ENCODE measurements at regions not wholly inside any gene's neighbourhood (a gene's known extent, or its start where the extent isn't known, plus 50 kb on each side); places are given as distances from the start of the nearest gene placed in this dataset.

- TF ChIP-seq POLR2A (IDR thresholded peaks at IDR 0.05; ENCODE audit: low read length) (no peak), PBX3 (IDR thresholded peaks at IDR 0.05) (no peak)
- TF ChIP-seq, protein P1, sequence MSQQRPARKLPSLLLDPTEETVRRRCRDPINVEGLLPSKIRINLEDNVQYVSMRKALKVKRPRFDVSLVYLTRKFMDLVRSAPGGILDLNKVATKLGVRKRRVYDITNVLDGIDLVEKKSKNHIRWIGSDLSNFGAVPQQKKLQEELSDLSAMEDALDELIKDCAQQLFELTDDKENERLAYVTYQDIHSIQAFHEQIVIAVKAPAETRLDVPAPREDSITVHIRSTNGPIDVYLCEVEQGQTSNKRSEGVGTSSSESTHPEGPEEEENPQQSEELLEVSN (IDR thresholded peaks at IDR 0.05; ENCODE audit: borderline replicate concordance, low read depth) = no peak
Measured at GRCh38 chr14:50051106-50051505, 65.3 kb downstream of the VCPKMT start (continued).

GRCh38 chr14:50051706-50052105, 64.7 kb downstream of the VCPKMT start:
- Histone ChIP-seq H3K4me3 (no peak overlapping the region), H3K27ac (no peak overlapping the region), H3K4me1 (no peaks in the 10 kb centered on the region), H3K9me3 (no peaks in the 10 kb centered on the region), H3K4me2 (no peak overlapping the region)
- WGBS (ENCODE audit: missing lambda C conversion rate) = 96% methylated on average over 5 of the region's 5 CpGs
- TF ChIP-seq HEYL (CRISPR knock-in tag; IDR thresholded peaks at IDR 0.05) (no peak), CBX8 (IDR thresholded peaks at IDR 0.05) (no peak), ATOH8 (CRISPR knock-in tag; IDR thresholded peaks at IDR 0.05; ENCODE audit: low read depth) (no peak), TFCP2L1 (CRISPR knock-in tag; IDR thresholded peaks at IDR 0.05) (no peak), KDM1A (IDR thresholded peaks at IDR 0.05; ENCODE audit: low read depth) (no peak), FOXS1 (CRISPR knock-in tag; IDR thresholded peaks at IDR 0.05) (no peak), USF2 (IDR thresholded peaks at IDR 0.05) (no peak), PHF8 (IDR thresholded peaks at IDR 0.05; ENCODE audit: borderline replicate concordance, low read depth) (no peak), HOXA7 (CRISPR knock-in tag; IDR thresholded peaks at IDR 0.05) (no peak), KDM5A (IDR thresholded peaks at IDR 0.05) (no peak), BHLHE40 (IDR thresholded peaks at IDR 0.05; ENCODE audit: low read depth, low read length) (no peak), EHMT2 (IDR thresholded peaks at IDR 0.05; ENCODE audit: low read depth) (no peak)
- TF ChIP-seq, protein P1 (IDR thresholded peaks at IDR 0.05; ENCODE audit: borderline replicate concordance, low read depth) = no peak
- DNase-seq (ENCODE audit: low read depth in 1 of 2, low spot score in 1 of 2) (no peak), FAIRE-seq (no peak), ATAC-seq (no peak)
- ChIA-PET CTCF (no interaction called here), POLR2A (no interaction called here)

DNA sequence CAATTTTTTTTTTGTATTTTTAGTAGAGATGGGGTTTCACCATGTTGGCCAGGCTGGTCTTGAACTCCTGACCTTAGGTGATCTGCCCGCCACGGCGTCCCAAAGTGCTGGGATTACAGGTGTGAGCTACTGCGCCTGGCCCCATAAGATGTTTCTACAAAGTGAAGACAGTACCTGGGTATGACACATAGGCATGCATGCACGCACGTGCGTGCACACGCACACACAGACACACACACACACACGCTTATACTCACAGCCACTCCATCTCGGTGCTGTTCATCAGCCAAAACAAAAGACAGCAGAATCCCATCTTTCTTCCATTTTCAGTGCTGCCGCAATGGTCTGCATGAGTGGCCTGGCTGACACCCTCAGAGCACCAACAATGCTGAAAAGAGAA, 63.9 kb downstream of the VCPKMT start:
- no peak for ATAC-seq
- POLR2A ChIA-PET = no interaction called here
- no peak for DNase-seq (ENCODE audit: low read depth in 1 of 2, low spot score in 1 of 2)
- CTCF ChIA-PET = interaction anchor here (2.0 kb wide), 1 partner anchor 10 kb away, joined by 5 read pairs; no protein-coding TSS in a partner anchor
- Histone ChIP-seq H3K4me1 (no peaks in the 10 kb centered on the region), H3K4me3 (no peak overlapping the region), H3K4me2 (no peak overlapping the region), H3K27ac (no peak overlapping the region), H3K9me3 (no peaks in the 10 kb centered on the region)
- no peak for TF ChIP-seq FOSB (CRISPR knock-in tag; IDR thresholded peaks at IDR 0.05)
- no peak for TF ChIP-seq EHF (CRISPR knock-in tag; IDR thresholded peaks at IDR 0.05)
- no peak for TF ChIP-seq NPAS2 (CRISPR knock-in tag; IDR thresholded peaks at IDR 0.05; ENCODE audit: borderline replicate concordance)
- 85% methylated on average over 11 of the region's 11 CpGs for WGBS (ENCODE audit: missing lambda C conversion rate)
- no peak for FAIRE-seq

DNA sequence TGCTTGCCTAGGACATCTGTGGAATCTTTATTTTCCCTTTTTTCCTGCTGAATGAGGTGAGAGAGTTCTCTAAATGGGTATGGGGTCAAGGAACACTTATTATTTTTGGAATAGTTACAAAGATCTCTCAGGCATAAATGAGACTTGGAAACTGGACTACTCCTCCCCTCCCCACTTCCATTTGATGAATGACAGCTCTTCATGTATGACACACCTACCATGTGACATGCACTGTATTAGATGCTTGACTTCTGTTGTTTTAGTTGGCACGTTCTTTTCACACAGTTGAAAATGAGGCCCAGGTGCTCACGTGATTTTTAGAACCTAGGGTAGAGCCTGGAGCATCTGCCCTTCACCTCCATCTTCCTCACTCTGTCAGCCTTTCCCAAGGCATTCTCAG, 62.4 kb downstream of the VCPKMT start:
- Histone ChIP-seq H3K4me3 (no peak overlapping the region), H3K4me1 (no peaks in the 10 kb centered on the region), H3K27ac (no peak overlapping the region), H3K4me2 (no peak overlapping the region), H3K9me3 (no peaks in the 10 kb centered on the region)
- WGBS (ENCODE audit: missing lambda C conversion rate) = 89% methylated on average over 2 of the region's 2 CpGs
- no peak for ATAC-seq
- TF ChIP-seq BHLHE40 (IDR thresholded peaks at IDR 0.05; ENCODE audit: low read depth, low read length) = no peak
- TF ChIP-seq FOSL2 (IDR thresholded peaks at IDR 0.05) = no peak
- no peak for TF ChIP-seq FOSL2 (CRISPR knock-in tag; IDR thresholded peaks at IDR 0.05)
- TF ChIP-seq, protein P2, sequence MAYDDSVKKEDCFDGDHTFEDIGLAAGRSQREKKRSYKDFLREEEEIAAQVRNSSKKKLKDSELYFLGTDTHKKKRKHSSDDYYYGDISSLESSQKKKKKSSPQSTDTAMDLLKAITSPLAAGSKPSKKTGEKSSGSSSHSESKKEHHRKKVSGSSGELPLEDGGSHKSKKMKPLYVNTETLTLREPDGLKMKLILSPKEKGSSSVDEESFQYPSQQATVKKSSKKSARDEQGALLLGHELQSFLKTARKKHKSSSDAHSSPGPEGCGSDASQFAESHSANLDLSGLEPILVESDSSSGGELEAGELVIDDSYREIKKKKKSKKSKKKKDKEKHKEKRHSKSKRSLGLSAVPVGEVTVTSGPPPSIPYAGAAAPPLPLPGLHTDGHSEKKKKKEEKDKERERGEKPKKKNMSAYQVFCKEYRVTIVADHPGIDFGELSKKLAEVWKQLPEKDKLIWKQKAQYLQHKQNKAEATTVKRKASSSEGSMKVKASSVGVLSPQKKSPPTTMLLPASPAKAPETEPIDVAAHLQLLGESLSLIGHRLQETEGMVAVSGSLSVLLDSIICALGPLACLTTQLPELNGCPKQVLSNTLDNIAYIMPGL (CRISPR knock-in tag; IDR thresholded peaks at IDR 0.05; ENCODE audit: borderline replicate concordance) = no peak
- TF ChIP-seq RAD21 (conservative IDR thresholded peaks at IDR 0.05 in 1 of 2, IDR thresholded peaks at IDR 0.05 in 1 of 2) = no peak
- no peak for TF ChIP-seq CBX8 (IDR thresholded peaks at IDR 0.05)
- no peak for TF ChIP-seq HOXB13 (CRISPR knock-in tag; IDR thresholded peaks at IDR 0.05; ENCODE audit: low read depth)
- no peak for FAIRE-seq
- POLR2A ChIA-PET = no interaction called here
- CTCF ChIA-PET = interaction anchor here (0.6 to 2.0 kb wide), 3 partner anchors 9 to 200 kb away, joined by 3 to 5 read pairs (median 4); partner anchors contain the start of gene ARF6
- DNase-seq (ENCODE audit: low read depth in 1 of 2, low spot score in 1 of 2) = no peak

Data from A549 (cell line).